Testis (tissue), 2 donors: ENCODE measurements at regions not wholly inside any gene's neighbourhood (a gene's known extent, or its start where the extent isn't known, plus 50 kb on each side); places are given as distances from the start of the nearest gene placed in this dataset.

Experiments used
- CTCF ChIP-seq, 3 experiments: fragments of 450-650 bp in 2 of 3; fragments of 200-600 bp in 1 of 3; sonication (generic) in 1 of 3; IDR thresholded peaks; one replicate each; pipeline ENCODE4 v1.5.1; 2016 to 2019; ENCODE audit warnings: antibody characterized with exemption in 3 of 3, mild to moderate bottlenecking in 2 of 3, moderate library complexity in 1 of 3
- POLR2A ChIP-seq: fragments of 450-650 bp; IDR thresholded peaks from one replicate; pipeline ENCODE4 v1.6.1; 2017; ENCODE audit warnings: antibody characterized with exemption, mild to moderate bottlenecking, moderate library complexity

GRCh38 chr5:99034336-99034735, 105.5 kb upstream of the CHD1 start:
- TF ChIP-seq CTCF (IDR thresholded peaks at IDR 0.05) (no peak), POLR2A (no peak)
